ENCODE measurements at regions not wholly inside any gene's neighbourhood (a gene's known extent, or its start where the extent isn't known, plus 50 kb on each side); places are given as distances from the start of the nearest gene placed in this dataset.
A peak's percentile ranks its signal among the peaks of the same experiment; 100 is the strongest.
"Not testable (repeated sequence)": the region's sequence is repeated elsewhere in the genome, so short reads cannot be mapped to it uniquely, and the experiment has no call there.

DNA sequence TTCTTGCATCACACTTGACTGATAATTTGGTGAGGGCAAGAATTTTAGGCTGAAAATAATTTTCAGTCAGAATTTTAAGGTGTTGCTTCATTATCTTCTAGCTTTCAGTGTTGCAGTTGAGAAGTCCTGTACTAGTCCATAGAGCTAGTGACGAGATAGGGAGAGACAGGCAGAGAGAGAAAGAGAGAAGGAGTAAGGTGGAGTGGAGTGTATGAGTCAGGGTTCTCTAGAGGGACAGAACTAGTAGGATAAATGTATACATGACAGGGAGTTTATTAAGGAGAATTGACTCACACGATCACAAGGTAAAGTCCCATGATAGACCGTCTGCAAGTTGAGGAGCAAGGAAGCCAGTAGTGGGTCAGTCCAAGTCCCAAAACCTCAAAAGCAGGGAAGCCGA, 127.2 kb downstream of the UTP18 start:
- DNase-seq (ENCODE audit: low read depth in 2 of 3, low spot score in 1 of 3), result no peak

DNA sequence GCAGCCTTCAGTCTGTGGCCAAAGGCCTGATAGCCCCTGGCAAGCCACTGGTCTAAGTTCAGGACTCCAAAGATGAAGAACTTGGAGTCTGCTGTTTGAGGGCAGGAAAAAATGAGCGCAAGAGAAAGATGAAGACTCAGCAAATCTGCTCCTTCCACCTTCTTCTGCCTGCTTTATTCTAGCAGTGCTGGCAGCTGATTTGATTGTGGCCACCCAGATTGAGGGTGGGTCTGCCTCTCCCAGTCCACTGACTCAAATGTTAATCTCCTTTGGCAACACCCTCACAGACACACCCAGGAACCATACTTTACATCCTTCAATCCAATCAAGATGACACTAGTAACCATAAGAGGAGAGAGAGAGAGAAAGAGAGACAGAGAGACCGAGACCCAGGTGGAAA, 127.6 kb downstream of the UTP18 start:
- no peak for DNase-seq (ENCODE audit: low read depth in 2 of 3, low spot score in 1 of 3)

DNA sequence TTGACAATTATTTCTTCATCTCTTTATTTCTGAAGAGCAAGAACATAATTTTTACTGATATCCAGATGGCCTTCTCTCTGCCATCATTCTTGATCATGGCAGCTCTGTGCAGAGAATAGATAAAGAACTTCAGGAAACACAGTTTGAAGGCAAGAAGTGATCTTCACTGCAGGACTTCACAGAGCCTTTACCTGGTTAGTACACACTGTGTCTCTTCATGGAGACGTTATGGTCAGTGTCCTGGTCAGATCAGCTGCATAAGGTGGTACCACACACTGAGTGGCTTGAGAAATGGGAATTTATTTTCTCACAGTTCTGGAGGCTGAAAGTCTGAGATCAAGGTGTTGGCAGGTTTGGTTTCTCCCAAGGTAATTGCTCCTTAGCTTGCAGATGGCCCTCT, 129.5 kb downstream of the UTP18 start:
- no peak for DNase-seq (ENCODE audit: low read depth in 2 of 3, low spot score in 1 of 3)

DNA sequence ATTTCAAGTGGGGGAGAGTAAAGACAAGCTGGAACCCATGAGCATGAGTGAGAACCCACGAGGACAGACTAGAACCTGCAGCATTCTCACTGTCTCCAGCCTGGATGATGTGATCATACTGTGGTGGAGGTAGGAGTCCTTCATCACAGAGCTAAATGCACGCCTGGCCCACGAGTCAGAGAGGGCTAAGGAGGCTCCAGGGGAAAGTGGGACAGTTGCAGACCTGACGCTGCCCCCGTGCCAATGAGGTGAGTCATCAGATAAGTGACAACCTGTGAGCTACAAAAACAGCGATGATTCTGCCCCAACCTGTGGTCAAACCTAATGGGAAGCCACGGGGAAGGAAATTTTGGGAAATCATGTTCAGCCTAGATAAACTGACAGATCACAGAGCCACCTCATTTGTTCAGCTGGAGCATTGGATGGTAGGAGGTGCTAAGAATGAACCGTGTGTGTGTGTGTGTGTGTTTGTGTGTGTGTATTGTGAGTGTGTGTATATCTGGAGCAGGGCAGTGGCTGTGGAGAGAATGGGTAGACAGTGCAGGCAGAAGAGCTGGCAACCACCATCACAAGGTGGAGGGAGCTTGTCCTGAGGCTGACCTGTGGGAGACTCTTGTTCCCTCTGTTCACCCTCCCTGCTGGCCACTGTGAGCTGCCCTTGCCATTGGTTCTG, 131.8 kb downstream of the UTP18 start:
- no peak for DNase-seq (ENCODE audit: low read depth in 2 of 3, low spot score in 1 of 3)

DNA sequence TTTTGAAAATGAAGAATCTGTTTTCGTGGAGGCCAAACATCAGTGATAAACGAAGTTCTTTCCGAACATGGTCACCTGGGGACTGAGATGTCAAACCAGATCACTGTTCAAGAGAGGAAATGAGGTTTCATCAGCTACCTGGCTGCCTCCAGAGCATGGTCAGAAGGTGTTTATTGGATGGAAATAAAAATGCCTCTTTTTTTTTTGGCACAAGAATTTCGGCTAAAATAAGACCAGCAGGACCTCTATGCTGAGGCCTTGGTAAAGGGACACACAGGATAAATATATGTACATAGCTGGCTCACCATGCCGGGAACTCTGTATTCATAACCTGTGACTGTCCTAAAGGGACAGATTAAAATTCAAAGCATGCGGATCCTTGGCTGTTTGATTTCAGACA, 135.3 kb downstream of the UTP18 start:
- DNase-seq (ENCODE audit: low read depth in 2 of 3, low spot score in 1 of 3), result no peak

DNA sequence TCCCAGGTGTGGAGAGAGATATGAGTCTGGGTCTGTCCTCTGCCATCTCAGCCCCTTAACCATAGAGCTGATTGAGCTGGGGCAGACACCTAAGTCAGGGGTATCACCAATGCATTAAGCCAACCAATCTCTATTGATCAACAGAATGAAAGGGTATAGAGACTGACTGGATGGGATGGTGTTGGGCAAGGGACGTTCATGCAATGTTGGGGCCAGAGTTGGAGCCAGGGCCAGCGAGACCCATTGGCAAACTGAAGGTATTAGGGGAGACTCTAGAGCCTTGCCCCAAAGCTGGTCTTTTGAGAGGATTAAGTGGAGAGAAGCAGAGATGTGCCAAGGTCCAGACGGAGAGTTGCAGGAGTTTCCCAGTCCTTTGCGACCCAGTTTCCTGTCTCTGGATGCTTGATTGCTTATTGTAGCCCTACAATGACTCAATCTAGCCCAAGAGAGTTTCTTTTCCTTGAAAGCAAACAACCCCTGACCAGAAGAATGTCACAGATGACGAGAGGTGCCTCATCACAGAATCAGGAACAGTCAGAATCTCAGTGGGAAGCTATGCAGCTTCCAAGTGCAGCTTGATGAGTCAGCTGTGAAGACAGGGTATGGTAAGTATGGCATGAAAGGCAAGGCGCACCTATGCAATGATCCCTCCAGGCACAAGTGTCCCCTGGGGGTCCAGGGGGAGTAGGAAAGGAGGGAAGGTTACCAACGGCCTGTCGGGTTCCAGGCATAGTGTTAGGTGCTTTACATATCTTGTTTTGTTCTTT, 137.2 kb downstream of the UTP18 start:
- no peak for DNase-seq (ENCODE audit: low read depth in 2 of 3, low spot score in 1 of 3)

DNA sequence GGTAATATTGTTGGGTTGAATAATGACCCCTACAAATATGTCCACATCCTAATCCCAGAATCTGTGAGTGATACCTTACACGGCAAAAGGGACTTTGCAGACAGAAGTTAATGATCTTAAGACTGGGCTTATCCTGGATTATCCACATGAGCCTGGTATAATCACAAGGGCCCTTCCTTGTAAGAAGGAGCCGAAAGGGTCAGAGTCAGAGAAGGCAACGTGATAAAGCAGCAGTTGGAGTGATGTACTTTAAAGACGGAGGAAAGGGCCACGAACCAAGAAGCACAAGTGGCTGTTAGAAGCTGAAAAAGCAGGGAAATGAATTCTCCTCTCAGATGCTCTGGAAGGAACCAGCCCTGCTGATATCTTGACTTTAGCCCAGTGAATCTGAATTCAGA, 137.8 kb downstream of the UTP18 start:
- no peak for DNase-seq (ENCODE audit: low read depth in 2 of 3, low spot score in 1 of 3)

DNA sequence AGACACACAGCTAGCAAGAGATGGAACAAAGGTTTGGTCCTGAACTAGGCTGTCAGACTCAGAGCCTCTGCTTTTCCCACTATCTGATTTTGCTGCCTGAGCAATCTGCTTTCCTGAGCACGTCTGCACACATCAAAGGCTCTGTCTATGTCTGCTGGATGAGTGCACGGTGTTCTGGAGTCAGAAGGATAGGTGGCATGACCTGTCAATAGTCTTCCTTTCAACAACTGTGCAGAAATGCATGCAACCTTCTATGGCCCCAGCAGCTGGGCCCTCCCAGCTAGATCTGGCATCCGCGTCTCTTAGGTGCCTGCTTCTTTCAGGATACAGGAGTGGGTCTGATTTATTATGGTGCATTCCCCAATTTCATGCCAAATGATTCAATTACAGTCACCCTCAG, 138.3 kb downstream of the UTP18 start:
- DNase-seq (ENCODE audit: low read depth in 2 of 3, low spot score in 1 of 3), result no peak

DNA sequence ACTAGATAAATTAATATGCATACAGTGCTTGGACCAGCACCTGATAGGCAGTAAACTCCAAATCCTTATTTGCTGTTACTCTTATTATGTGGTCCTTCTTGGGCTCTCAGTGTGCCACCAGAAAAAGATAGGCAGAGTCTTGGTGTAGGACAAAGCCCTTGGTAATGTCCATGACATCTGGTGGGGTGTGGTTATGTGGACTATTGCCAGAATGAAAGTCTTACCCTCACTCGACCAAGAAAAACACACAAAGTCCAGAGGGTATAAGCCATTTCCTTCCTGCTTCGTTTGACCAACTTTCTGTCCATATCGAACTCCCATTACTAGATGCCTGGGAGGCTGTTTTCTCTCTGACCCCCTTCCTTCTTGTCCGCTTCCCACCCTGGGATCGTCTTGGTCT, 140.9 kb downstream of the UTP18 start:
- no peak for DNase-seq (ENCODE audit: low read depth in 2 of 3, low spot score in 1 of 3)

DNA sequence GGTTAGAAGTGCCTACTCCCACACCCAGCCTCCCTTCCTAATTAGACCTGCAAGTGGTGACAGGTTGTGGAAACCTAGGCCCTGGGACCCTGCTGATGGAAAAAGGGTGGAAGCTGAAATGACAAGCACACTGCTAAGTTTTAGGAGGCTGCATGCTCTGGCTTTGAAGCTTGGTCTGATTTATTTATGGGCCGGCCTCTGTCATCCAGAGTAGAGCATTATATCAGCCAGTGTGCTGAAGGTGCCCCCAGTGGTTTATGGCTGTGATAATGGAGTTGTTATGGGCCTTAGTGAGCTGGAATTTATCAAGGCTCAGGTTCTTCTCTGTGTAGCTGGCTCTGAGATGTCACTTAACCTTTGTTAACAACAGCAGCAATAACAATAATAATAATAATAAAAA, 142.6 kb downstream of the UTP18 start:
- DNase-seq (ENCODE audit: low read depth in 2 of 3, low spot score in 1 of 3), result no peak

DNA sequence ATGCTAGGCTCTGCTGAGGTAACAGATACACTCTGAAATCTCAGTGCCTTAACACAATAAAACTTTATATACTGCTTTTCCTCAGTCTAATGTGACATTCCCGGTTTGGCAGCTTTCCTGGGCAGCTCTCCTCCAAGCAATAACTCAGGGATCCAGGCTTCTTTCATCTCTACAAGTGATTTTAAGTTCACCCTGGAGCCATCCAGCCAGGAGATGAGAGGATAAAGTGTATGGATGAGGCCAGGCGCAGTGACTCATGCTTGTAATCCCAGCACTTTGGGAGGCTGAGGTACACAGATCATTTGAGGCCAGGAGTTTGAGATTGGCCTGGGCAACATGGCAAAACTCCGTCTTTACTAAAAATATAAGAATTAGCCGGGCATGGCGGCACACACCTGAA, 147.2 kb downstream of the UTP18 start:
- DNase-seq (ENCODE audit: low read depth in 2 of 3, low spot score in 1 of 3), result no peak

DNA sequence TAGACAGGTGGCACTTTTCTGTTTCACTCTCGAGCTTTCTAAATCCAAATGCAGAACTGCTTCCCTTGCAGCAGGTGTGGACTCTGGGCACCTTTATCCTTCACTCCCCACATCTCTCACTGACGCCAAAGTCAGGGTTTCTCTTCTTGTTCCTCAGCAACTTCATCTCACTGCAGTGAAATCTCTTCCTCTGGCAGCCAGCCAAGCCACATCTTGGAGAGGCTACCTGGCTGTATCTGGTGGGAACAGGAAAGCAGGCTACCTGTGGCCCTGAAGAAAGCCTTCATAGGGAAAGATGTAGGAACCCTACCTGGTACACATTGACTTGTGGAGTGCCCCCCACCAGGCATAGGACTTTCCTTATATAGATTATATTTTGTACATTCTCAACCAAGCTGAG, 159.1 kb downstream of the UTP18 start:
- DNase-seq (ENCODE audit: low read depth in 2 of 3, low spot score in 1 of 3), result no peak

DNA sequence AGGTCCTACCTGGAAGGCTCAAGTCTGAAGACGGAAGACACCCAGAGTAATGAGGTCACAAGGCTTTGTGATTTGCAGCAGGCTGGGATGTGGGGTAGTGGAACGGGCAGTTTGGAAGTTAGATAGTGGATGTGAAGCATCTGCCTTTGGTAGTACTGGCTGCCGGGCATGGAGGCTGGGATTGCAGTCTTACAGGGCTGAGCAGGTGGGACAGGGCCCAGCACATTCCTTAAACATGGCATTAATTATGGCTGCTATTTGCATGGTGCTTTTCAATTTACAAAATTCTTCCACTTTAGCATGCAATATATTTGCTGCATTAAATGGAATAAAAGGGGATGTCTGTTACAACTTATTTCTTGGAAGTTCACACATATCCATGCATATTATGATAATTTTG, 161.2 kb downstream of the UTP18 start:
- DNase-seq (ENCODE audit: low read depth in 2 of 3, low spot score in 1 of 3), result no peak

DNA sequence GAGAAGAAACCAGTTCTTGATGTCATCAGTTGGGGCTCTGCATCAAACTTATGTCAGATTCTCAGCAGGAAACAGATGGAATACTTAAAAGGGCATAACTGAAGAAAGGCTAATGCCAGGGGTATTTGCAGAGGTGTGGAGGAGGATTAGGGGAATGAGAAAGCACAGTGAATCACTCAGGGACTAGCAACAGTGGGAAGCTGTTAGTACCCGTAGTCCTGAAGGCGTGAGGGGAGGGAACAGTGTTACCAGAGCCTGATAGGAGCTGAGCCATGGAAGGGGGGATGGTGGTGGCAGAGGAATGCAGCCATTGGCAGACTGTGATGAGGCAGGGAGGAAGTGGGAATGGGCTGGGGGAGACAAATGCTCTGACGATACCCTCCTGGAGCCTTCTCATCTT, 162.3 kb downstream of the UTP18 start:
- DNase-seq (ENCODE audit: low read depth in 2 of 3, low spot score in 1 of 3), result no peak

DNA sequence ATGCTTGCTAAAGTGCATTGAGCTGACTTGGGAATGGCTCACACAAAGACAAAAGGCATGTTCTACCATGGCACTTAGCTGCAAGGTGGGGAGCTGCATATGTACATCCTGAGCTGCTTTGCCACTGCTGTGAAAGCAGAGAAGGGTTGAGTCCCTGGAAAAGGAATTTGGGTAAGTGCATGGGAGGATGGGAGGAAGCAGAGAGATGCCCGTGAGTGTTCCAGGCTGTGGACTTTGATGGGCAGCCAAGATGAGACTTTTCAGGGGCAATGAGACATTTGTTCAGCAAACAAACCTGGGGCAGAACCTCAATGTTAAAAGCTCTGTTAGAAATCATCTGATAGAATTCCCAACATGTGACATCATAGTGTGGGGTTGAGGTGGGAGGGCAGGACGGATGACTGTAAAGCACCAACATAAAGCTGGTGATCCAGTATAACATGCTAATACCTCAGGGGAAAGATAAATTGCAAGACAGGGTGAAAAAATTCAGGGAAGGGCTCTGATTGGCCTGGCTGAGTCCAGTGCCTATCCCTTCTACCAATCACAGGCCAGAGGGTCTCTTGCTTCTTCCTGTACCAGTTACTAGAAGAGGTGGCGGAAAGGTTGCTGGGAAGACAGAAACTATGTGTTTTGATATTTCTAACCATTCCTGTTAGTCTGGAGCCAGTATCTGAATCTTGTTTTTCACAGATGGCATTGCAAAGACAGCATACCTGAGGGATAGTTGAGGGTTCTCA, 163.2 kb downstream of the UTP18 start:
- no peak for DNase-seq (ENCODE audit: low read depth in 2 of 3, low spot score in 1 of 3)

DNA sequence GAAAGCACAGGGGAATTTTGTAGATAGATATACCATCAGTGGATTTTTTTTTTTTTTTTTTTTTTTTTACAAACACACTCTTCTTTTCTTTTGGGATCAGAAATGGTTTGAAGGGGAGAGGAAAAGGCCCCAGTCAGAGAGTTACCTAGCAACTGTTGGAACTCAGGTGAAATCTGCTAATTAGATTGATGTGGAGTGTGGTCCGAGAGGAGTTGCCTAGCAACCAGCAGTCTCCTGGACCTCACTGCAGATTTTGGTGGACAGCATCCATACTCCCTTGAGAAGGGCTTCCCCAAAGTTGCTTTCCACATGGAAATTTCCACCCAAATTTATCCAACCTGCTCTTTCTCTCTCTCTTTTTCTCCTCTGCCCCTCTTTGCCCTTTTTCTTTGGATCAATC, 165.4 kb downstream of the UTP18 start:
- DNase-seq (ENCODE audit: low read depth in 2 of 3, low spot score in 1 of 3), result no peak

DNA sequence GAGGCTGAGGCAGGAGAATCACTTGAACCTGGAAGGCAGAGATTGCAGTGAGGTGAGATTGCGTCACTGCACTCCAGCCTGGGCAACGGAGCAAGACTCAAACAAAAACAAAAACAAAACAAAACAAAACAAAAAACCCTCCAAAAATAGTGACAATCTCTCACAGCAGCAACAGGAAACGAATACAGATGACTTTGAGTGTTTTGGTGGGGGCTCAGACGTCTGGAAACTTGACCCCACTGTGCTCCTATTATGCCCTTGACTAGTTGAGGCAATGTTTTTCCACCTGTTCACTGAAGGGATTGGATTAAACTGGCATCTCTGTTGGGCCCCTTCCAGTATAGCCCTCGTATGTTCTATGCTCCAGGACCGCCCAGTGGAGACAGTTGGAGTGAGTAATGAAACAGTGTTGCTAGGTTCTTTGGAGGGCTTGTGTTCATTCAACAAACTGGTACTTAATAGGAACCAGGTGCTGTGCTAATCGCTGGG, 167.0 kb downstream of the UTP18 start:
- DNase-seq (ENCODE audit: low read depth in 2 of 3, low spot score in 1 of 3), result no peak

DNA sequence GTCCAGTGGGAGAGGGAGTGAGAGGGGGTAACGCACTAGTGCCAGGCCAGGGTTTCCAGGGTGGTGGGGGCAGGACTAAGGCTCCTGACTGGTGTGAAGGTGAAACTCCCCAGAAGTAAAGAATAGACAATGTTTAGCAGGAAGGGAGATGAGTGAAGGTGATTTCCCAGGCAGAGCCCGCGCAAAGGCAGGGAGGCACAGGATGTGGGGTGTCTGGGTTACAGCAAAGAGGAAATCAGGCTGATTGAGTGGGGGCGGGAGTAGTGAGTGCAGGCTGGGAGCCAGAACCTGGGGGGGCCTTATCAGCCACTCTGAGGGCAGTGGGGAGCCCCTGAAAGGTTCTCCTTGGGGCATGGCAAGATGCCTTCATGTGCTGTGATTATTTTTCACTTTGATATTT, 167.5 kb downstream of the UTP18 start:
- peak; percentile 51 to 59 (median 57) for DNase-seq (ENCODE audit: low read depth in 2 of 3, low spot score in 1 of 3)

DNA sequence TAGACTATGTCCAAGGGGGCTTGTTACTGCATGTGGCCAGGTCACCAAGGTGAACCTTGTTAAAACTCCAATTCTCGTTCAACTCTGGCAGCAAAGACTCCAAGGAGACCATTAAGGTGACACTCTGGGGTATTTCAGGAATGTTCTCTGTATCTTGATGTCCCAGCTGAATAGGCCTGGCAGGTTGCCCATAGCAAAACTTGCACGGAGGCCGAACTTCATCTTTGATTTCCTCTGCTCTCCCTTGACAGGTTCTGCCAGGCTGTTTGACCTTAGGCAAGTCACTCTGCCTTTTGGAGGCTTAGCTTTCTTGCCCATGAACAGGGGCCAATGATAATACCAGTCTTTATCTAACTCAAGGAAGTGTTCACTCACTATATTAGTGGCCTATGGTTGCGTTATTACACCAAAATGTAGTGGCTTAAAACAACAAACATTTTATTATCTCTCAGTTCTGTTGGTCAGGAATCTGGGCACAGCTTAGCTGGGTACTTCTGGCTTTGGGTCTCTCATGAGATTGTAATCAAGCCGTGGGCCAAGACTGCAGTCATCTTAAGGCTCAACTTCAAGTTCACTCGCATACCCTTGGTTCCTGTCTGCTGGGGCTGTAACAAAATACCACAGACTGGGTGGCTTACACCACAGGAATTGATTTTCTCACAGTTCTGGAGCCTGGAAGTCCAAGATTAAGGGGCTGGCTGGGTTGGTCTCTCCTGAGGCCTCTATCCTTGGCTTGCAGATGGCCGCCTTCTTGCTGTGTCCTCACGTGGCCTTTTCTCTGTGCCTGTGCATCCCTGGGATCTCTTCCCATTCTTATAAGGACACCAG, 168.5 kb downstream of the UTP18 start:
- no peak for DNase-seq (ENCODE audit: low read depth in 2 of 3, low spot score in 1 of 3)

DNA sequence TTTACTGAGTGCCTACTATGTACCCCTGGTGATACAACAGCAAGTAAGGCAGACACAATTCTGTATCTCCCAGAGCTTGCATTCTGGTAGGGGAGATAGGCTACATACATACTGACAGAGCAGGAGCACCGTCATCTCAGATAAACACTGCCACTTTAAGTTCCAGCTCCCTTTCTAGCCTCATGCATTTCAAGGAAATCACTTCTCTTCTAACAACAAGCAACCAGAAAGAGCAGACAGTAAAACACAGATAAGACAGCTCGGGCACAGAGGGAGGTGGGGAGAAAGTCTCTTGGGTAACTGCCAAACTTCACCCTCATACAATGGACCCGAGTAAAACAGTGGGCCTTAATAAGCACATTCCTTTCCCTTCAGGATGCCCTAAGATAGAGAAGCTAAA, 169.6 kb downstream of the UTP18 start:
- DNase-seq (ENCODE audit: low read depth in 2 of 3, low spot score in 1 of 3), result not testable (repeated sequence)

DNA sequence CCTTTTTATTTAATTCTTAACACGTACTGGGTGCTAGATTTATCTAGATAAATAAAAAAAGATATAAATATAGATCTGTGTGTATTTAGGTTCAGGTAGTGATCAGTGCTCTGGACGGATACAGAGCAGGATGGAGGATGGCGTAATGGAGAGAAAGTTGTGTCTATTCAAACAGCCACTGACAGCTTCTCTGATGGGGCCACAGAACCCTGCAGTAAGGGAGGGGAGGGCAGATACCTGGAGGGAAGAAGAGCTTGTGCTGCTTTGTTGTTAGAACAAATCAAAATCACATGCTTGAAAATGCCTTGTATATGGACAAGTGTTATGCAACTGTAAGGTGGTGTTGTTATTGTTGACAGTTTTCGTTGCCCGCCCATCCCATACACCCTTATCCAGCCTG, 170.2 kb downstream of the UTP18 start:
- no peak for DNase-seq (ENCODE audit: low read depth in 2 of 3, low spot score in 1 of 3)
